GM12873 (cell line): ENCODE measurements at regions not wholly inside any gene's neighbourhood (a gene's known extent, or its start where the extent isn't known, plus 50 kb on each side); places are given as distances from the start of the nearest gene placed in this dataset.

ENCODE experiments used
- TF ChIP-seq, protein P1 (sequence below): IDR thresholded peaks from 2 replicates; pipeline ENCODE4 v1.5.1; 2012; ENCODE audit warnings: low read depth, mild to moderate bottlenecking, moderate library complexity, low read length, control low read depth; ENCODE audit not compliant: insufficient read depth; ENCODE audit errors: missing control alignments

DNA sequence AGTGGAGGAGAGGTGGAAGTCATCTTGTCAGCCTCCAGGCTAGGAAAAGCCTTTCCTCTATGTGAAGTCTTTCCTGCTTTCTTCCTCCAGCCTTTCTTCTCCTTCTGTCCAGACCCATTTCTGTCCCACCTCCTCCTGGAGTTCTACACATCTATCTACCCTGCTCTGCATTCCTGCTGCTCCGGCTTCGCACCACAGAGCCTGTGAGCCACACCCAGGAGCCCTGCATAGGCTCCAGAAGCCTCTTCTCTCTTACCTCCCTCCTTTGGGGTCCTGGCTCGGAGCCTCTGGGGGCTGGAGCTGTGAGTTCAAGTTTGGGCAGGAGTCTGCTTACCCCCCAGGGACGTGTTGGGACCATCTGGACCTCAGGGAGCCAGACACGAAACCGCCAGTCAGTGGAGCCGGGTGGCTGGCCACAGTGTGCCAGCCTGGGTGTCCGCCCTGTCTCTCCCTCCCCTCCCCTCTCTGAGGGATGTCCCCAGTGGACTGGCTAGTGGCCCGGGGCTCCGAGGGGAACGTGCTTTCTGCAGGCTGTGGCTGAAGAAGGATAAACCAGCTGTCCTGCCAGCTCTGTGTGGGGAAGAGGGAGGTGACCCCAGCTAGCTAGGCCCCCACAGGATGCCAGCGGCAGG is 99.2 kb downstream of the VEGFA start:
- TF ChIP-seq, protein P1, sequence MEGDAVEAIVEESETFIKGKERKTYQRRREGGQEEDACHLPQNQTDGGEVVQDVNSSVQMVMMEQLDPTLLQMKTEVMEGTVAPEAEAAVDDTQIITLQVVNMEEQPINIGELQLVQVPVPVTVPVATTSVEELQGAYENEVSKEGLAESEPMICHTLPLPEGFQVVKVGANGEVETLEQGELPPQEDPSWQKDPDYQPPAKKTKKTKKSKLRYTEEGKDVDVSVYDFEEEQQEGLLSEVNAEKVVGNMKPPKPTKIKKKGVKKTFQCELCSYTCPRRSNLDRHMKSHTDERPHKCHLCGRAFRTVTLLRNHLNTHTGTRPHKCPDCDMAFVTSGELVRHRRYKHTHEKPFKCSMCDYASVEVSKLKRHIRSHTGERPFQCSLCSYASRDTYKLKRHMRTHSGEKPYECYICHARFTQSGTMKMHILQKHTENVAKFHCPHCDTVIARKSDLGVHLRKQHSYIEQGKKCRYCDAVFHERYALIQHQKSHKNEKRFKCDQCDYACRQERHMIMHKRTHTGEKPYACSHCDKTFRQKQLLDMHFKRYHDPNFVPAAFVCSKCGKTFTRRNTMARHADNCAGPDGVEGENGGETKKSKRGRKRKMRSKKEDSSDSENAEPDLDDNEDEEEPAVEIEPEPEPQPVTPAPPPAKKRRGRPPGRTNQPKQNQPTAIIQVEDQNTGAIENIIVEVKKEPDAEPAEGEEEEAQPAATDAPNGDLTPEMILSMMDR, result no peak

DNA sequence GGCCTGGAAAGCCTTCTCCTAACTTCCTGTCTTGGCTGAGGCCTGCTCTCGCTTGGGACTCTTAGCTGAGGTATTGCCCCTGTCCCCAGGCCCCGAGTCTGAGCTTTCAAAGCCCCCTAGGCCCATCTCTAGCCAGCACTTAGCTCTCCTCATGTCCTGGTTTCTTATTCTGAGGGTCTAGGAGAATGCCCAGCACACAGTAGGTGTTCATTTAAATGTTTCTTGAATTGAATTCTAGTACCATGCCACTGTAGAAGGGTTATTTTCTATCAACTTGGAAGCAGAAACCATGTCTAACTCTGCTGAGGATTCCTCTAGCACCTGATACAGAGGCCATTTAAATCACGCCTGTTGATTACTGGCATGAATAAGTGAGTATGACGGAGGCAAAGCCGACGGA is 98.5 kb downstream of the VEGFA start:
- TF ChIP-seq, protein P1, result no peak

DNA sequence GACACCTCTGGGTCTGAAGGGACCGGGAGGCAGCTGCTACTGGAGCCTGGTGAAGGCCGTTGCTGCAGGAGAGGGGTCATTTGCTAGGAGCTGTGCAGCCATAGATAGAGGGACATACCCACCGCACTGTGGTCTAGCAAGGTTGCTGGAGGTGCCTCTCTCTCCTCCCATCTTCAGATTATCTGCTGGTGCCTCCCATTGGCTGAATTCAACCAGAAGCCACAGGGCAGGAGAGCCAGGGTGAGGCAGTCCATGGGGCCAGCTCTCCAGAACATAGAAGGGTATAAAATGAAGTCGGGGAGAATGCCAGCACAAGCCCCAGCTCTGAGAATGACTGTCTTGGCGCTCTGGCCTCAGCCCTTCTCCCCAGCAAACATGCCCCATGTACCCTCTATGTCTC is 98.0 kb downstream of the VEGFA start:
- TF ChIP-seq, protein P1, result no peak

DNA sequence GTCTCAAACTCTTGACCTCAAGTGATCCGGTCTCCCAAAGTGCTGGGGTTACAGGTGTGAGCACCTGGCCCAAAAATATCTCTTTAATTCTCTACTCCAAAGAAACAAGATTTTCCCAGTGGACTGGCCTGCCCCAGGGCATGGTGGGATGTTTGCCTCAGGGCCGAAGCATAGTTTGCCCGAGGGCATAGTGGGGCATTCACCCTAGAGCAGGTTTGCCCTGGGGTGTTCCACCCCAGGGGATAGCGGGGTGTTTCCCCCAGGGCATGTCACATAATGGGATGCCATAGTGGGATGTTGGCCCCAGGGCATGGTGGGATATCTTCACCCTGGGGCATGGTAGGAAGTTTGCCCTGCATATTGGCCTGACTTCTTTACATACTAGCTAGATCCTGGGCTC is 97.2 kb downstream of the VEGFA start:
- TF ChIP-seq, protein P1, result no peak

DNA sequence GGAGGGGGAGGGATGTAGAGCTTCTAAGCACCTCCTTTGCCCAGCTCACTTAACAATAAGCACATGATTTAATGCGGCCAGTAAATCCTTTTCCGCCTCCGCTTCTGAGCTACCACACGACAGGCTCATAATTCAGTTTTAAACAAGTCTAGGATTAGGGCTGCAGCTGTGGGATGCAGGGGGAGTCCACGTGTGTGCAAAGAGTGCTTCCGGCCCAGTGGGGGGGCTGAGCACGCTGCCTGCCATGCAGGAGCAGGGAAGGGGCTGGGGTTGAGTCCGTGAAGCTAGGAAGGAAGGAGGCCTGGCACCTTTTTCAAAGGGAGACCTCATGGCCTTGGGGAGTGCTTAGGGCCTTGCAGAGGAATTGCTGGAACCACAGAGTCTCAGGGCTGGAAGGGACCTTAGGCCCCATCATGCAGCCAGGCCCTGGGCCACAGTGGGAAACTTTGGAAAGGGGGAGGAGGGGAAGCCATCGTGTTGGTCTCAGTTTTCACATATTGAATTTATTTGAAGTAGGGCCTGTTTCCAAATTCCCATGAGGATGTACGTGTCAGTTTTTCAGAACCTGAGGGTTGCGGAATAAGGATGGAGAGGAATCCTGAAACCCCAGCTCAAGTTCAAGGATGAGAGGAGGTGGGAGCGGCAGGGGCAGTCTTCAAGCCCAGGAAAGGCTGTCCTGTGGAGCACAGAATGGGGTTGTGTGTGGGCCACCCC is 96.1 kb downstream of the VEGFA start:
- TF ChIP-seq, protein P1, result no peak

DNA sequence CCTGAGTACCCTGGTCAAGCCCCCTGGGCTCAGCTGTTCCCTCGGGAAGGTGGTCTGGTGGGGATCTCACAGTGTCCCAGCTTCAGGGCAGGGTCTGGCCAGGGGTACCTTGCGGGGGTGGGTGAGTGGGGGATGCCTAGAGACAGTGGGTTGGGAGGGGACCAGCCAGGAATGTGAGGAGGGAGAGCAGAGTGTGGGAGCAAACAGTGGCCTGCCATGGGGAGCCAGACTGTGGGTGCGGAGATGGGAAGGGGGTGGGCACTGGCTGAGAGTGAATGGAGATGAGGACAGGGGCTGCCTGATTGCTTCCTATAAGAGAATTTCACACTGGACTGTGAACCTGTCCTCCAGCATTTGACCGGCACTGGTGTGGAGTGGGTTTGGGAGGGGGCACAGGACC is 95.1 kb downstream of the VEGFA start:
- TF ChIP-seq, protein P1, result no peak

DNA sequence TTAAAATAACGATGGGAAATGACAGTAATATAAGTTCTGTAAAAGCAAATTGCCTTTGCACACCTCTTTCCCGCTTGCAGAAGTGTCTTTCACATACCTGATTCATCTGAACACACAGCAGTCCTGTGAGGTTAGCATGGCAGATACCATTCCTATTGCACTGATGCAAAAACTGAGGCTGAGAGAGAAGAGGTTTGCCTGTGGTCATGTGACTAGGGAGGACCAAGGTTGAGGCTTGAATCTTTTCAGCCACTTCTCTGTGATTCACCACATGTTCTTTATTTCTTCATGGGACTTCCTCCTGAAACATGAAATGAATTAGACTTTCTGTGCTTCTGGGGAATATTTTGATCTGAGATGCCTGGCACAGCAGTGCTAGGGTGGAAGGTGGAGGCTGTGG is 92.9 kb downstream of the VEGFA start:
- TF ChIP-seq, protein P1, result no peak
